ENCODE measurements at regions not wholly inside any gene's neighbourhood (a gene's known extent, or its start where the extent isn't known, plus 50 kb on each side); places are given as distances from the start of the nearest gene placed in this dataset.

- H3K9me3 ChIP-seq: peaks cover 0 to 12% (median 0%) of the 10 kb centered on the region in 3 donors
- no peak for ATAC-seq
- no peaks in the 10 kb centered on the region for H3K4me1 ChIP-seq
- no peaks in the 10 kb centered on the region for H3K27me3 ChIP-seq
- no peaks in the 10 kb centered on the region for H3K36me3 ChIP-seq
- 47 to 79% methylated on average over 2 to 3 of the region's 3 CpGs for whole genome bisulfite sequencing, 2 donors (ENCODE audit: low coverage in 1 of 2)
- no peak for TF ChIP-seq EP300 (IDR thresholded peaks at IDR 0.05)
- no peak for TF ChIP-seq POLR2AphosphoS5 (IDR thresholded peaks at IDR 0.05)
- no peak for TF ChIP-seq CTCF (IDR thresholded peaks at IDR 0.05)
- no peak for TF ChIP-seq POLR2A (IDR thresholded peaks at IDR 0.05)
- H3K27ac ChIP-seq: no peak overlapping the region
- no peak overlapping the region for H3K4me3 ChIP-seq
These were observed 432.3 kb downstream of the RFC3 start for GRCh38 chr13:34250151-34250670.

DNA sequence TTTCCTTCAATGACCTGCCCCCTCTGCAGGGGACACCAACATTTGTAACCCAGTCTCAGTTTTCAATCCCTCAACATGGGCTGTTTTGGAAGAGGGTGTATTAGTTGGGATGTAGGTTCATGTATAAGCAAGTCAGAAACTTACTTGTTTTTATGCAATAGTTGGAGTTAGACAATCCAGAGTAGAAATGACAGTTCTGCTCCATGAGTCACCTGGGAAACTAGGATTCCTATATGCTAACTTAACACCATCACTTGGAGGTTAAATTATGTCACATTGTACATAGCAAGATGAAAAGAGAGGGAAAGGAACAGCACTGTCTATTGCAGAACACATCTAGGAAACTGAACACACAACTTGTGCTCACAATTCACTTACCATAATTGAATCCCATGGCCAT is 436.4 kb downstream of the RFC3 start:
- Histone ChIP-seq H3K9me3 (peaks cover 0 to 12% (median 0%) of the 10 kb centered on the region in 3 donors), H3K4me1 (no peaks in the 10 kb centered on the region), H3K36me3 (no peaks in the 10 kb centered on the region), H3K27me3 (no peaks in the 10 kb centered on the region), H3K27ac (no peak overlapping the region), H3K4me3 (no peak overlapping the region)
- TF ChIP-seq CTCF (IDR thresholded peaks at IDR 0.05): no peak
- TF ChIP-seq POLR2AphosphoS5 (IDR thresholded peaks at IDR 0.05): no peak
- TF ChIP-seq POLR2A (IDR thresholded peaks at IDR 0.05): no peak
- ATAC-seq: no peak

GRCh38 chr13:34255711-34256110 is 437.8 kb downstream of the RFC3 start:
- TF ChIP-seq POLR2AphosphoS5 (IDR thresholded peaks at IDR 0.05): no peak
- TF ChIP-seq POLR2A (IDR thresholded peaks at IDR 0.05): no peak
- no peak for TF ChIP-seq CTCF (IDR thresholded peaks at IDR 0.05)
- no peak for TF ChIP-seq EP300 (IDR thresholded peaks at IDR 0.05)
- Histone ChIP-seq H3K9me3 (peaks cover 0 to 12% (median 0%) of the 10 kb centered on the region in 3 donors), H3K4me1 (no peaks in the 10 kb centered on the region), H3K4me3 (no peak overlapping the region), H3K27me3 (no peaks in the 10 kb centered on the region), H3K36me3 (no peaks in the 10 kb centered on the region), H3K27ac (no peak overlapping the region)
- 83 to 84% methylated on average over 3 of the region's 3 CpGs for WGBS, 2 donors (ENCODE audit: low coverage in 1 of 2)
- ATAC-seq: no peak

GRCh38 chr13:34256236-34256635 is 438.3 kb downstream of the RFC3 start:
- TF ChIP-seq POLR2AphosphoS5 (IDR thresholded peaks at IDR 0.05) (no peak), POLR2A (IDR thresholded peaks at IDR 0.05) (no peak), EP300 (IDR thresholded peaks at IDR 0.05) (no peak), CTCF (IDR thresholded peaks at IDR 0.05) (no peak)
- no peak overlapping the region for H3K27ac ChIP-seq
- H3K4me1 ChIP-seq: no peaks in the 10 kb centered on the region
- WGBS, 2 donors (ENCODE audit: low coverage in 1 of 2): 100% methylated on average over 1 of the region's 2 CpGs; no CpG with 5 or more reads in 1 of the 2 donors
- no peak for ATAC-seq
- no peaks in the 10 kb centered on the region for H3K36me3 ChIP-seq
- no peak overlapping the region for H3K4me3 ChIP-seq
- no peaks in the 10 kb centered on the region for H3K27me3 ChIP-seq
- peaks cover 0 to 16% (median 0%) of the 10 kb centered on the region in 3 donors for H3K9me3 ChIP-seq

GRCh38 chr13:34257966-34258365 is 440.0 kb downstream of the RFC3 start:
- TF ChIP-seq POLR2A (IDR thresholded peaks at IDR 0.05) (no peak), CTCF (IDR thresholded peaks at IDR 0.05) (no peak), EP300 (IDR thresholded peaks at IDR 0.05) (no peak), POLR2AphosphoS5 (IDR thresholded peaks at IDR 0.05) (no peak)
- Histone ChIP-seq H3K27ac (no peak overlapping the region), H3K27me3 (no peaks in the 10 kb centered on the region), H3K4me1 (no peaks in the 10 kb centered on the region), H3K9me3 (peaks cover 0 to 16% (median 0%) of the 10 kb centered on the region in 3 donors), H3K36me3 (no peaks in the 10 kb centered on the region), H3K4me3 (no peak overlapping the region)
- no peak for ATAC-seq
- 82 to 90% methylated on average over 3 to 4 of the region's 4 CpGs for WGBS, 2 donors (ENCODE audit: low coverage in 1 of 2)

Measured in gastroesophageal sphincter (tissue), 4 donors.